ENCODE measurements at regions not wholly inside any gene's neighbourhood (a gene's known extent, or its start where the extent isn't known, plus 50 kb on each side); places are given as distances from the start of the nearest gene placed in this dataset.

GRCh38 chr6:121896771-121897170 lies 461.3 kb downstream of the GJA1 start:
- no peaks in the 10 kb centered on the region for H3K4me1 ChIP-seq (ENCODE audit: insufficient read depth, low read length)

GRCh38 chr6:121897337-121897760 lies 461.9 kb downstream of the GJA1 start:
- no peak overlapping the region for H3K4me3 ChIP-seq (ENCODE audit: low read length)
- H3K4me1 ChIP-seq (ENCODE audit: insufficient read depth, low read length): no peaks in the 10 kb centered on the region
- no peaks in the 10 kb centered on the region for H3K9me3 ChIP-seq (ENCODE audit: low read depth, low read length)
- H3K27me3 ChIP-seq (ENCODE audit: insufficient read depth, low read length): no peaks in the 10 kb centered on the region

More at GRCh38 chr6:121896771-121897170, 461.3 kb downstream of the GJA1 start:
- no peaks in the 10 kb centered on the region for H3K9me3 ChIP-seq (ENCODE audit: low read depth, low read length)
- H3K27me3 ChIP-seq (ENCODE audit: insufficient read depth, low read length): no peaks in the 10 kb centered on the region
- no peak overlapping the region for H3K4me3 ChIP-seq (ENCODE audit: low read length)

- H3K4me1 ChIP-seq (ENCODE audit: insufficient read depth, low read length): no peaks in the 10 kb centered on the region
- H3K9me3 ChIP-seq (ENCODE audit: low read depth, low read length): no peaks in the 10 kb centered on the region
- H3K27me3 ChIP-seq (ENCODE audit: insufficient read depth, low read length): no peaks in the 10 kb centered on the region
- H3K4me3 ChIP-seq (ENCODE audit: low read length): no peak overlapping the region
These were observed 466.0 kb downstream of the GJA1 start for GRCh38 chr6:121901432-121901831.

GRCh38 chr6:121904559-121904958 lies 469.1 kb downstream of the GJA1 start:
- Histone ChIP-seq H3K9me3 (ENCODE audit: low read depth, low read length) (peaks cover 5% of the 10 kb centered on the region), H3K27me3 (ENCODE audit: insufficient read depth, low read length) (no peaks in the 10 kb centered on the region), H3K4me3 (ENCODE audit: low read length) (no peak overlapping the region), H3K4me1 (ENCODE audit: insufficient read depth, low read length) (no peaks in the 10 kb centered on the region)

- no peaks in the 10 kb centered on the region for H3K4me1 ChIP-seq (ENCODE audit: insufficient read depth, low read length)
- H3K27me3 ChIP-seq (ENCODE audit: insufficient read depth, low read length): no peaks in the 10 kb centered on the region
- H3K9me3 ChIP-seq (ENCODE audit: low read depth, low read length): no peaks in the 10 kb centered on the region
- H3K4me3 ChIP-seq (ENCODE audit: low read length): no peak overlapping the region
These were observed 477.5 kb downstream of the GJA1 start for GRCh38 chr6:121912905-121913304.

- Histone ChIP-seq H3K9me3 (ENCODE audit: low read depth, low read length) (no peaks in the 10 kb centered on the region), H3K4me3 (ENCODE audit: low read length) (no peak overlapping the region), H3K27me3 (ENCODE audit: insufficient read depth, low read length) (no peaks in the 10 kb centered on the region), H3K4me1 (ENCODE audit: insufficient read depth, low read length) (no peaks in the 10 kb centered on the region)
These were observed 481.9 kb downstream of the GJA1 start for GRCh38 chr6:121917263-121917829.

GRCh38 chr6:121917834-121918559 lies 481.5 kb upstream of the HSF2 start:
- Histone ChIP-seq H3K27me3 (ENCODE audit: insufficient read depth, low read length) (no peaks in the 10 kb centered on the region), H3K9me3 (ENCODE audit: low read depth, low read length) (no peaks in the 10 kb centered on the region), H3K4me1 (ENCODE audit: insufficient read depth, low read length) (no peaks in the 10 kb centered on the region), H3K4me3 (ENCODE audit: low read length) (no peak overlapping the region)

- no peak overlapping the region for H3K4me3 ChIP-seq (ENCODE audit: low read length)
- no peaks in the 10 kb centered on the region for H3K4me1 ChIP-seq (ENCODE audit: insufficient read depth, low read length)
These were observed 478.8 kb upstream of the HSF2 start for GRCh38 chr6:121920616-121921015.

GRCh38 chr6:121925024-121925423 lies 474.4 kb upstream of the HSF2 start:
- Histone ChIP-seq H3K9me3 (ENCODE audit: low read depth, low read length) (no peaks in the 10 kb centered on the region), H3K4me3 (ENCODE audit: low read length) (no peak overlapping the region), H3K27me3 (ENCODE audit: insufficient read depth, low read length) (no peaks in the 10 kb centered on the region), H3K4me1 (ENCODE audit: insufficient read depth, low read length) (no peaks in the 10 kb centered on the region)

More at GRCh38 chr6:121920616-121921015, 478.8 kb upstream of the HSF2 start:
- Histone ChIP-seq H3K9me3 (ENCODE audit: low read depth, low read length) (no peaks in the 10 kb centered on the region), H3K27me3 (ENCODE audit: insufficient read depth, low read length) (no peaks in the 10 kb centered on the region)

GRCh38 chr6:121925534-121926255 lies 473.8 kb upstream of the HSF2 start:
- Histone ChIP-seq H3K9me3 (ENCODE audit: low read depth, low read length) (no peaks in the 10 kb centered on the region), H3K4me1 (ENCODE audit: insufficient read depth, low read length) (no peaks in the 10 kb centered on the region), H3K4me3 (ENCODE audit: low read length) (no peak overlapping the region), H3K27me3 (ENCODE audit: insufficient read depth, low read length) (no peaks in the 10 kb centered on the region)

- H3K9me3 ChIP-seq (ENCODE audit: low read depth, low read length): no peaks in the 10 kb centered on the region
- H3K4me1 ChIP-seq (ENCODE audit: insufficient read depth, low read length): no peaks in the 10 kb centered on the region
- H3K4me3 ChIP-seq (ENCODE audit: low read length): no peak overlapping the region
- H3K27me3 ChIP-seq (ENCODE audit: insufficient read depth, low read length): no peaks in the 10 kb centered on the region
These were observed 470.2 kb upstream of the HSF2 start for GRCh38 chr6:121929301-121929700.

GRCh38 chr6:121932076-121932991 lies 467.1 kb upstream of the HSF2 start:
- Histone ChIP-seq H3K4me3 (ENCODE audit: low read length) (no peak overlapping the region), H3K4me1 (ENCODE audit: insufficient read depth, low read length) (no peaks in the 10 kb centered on the region), H3K27me3 (ENCODE audit: insufficient read depth, low read length) (no peaks in the 10 kb centered on the region), H3K9me3 (ENCODE audit: low read depth, low read length) (no peaks in the 10 kb centered on the region)

- no peaks in the 10 kb centered on the region for H3K27me3 ChIP-seq (ENCODE audit: insufficient read depth, low read length)
- H3K4me1 ChIP-seq (ENCODE audit: insufficient read depth, low read length): no peaks in the 10 kb centered on the region
- H3K4me3 ChIP-seq (ENCODE audit: low read length): no peak overlapping the region
- H3K9me3 ChIP-seq (ENCODE audit: low read depth, low read length): peaks cover 6% of the 10 kb centered on the region
These were observed 465.0 kb upstream of the HSF2 start for GRCh38 chr6:121934451-121934850.

GRCh38 chr6:121940728-121941127 lies 458.7 kb upstream of the HSF2 start:
- Histone ChIP-seq H3K4me1 (ENCODE audit: insufficient read depth, low read length) (no peaks in the 10 kb centered on the region), H3K27me3 (ENCODE audit: insufficient read depth, low read length) (no peaks in the 10 kb centered on the region), H3K9me3 (ENCODE audit: low read depth, low read length) (peaks cover 18% of the 10 kb centered on the region), H3K4me3 (ENCODE audit: low read length) (no peak overlapping the region)

- H3K4me3 ChIP-seq (ENCODE audit: low read length): no peak overlapping the region
- no peaks in the 10 kb centered on the region for H3K4me1 ChIP-seq (ENCODE audit: insufficient read depth, low read length)
- H3K27me3 ChIP-seq (ENCODE audit: insufficient read depth, low read length): no peaks in the 10 kb centered on the region
- H3K9me3 ChIP-seq (ENCODE audit: low read depth, low read length): peaks cover 14% of the 10 kb centered on the region
These were observed 455.1 kb upstream of the HSF2 start for GRCh38 chr6:121944354-121944753.
